SK-N-SH (cell line): ENCODE measurements at regions not wholly inside any gene's neighbourhood (a gene's known extent, or its start where the extent isn't known, plus 50 kb on each side); places are given as distances from the start of the nearest gene placed in this dataset.

Experiments used
- CTCF ChIA-PET: fragments of 300-600, 350-600 bp; formaldehyde crosslinking; extraction: SDS; loops from one replicate; lab custom pipeline; 2021; lab: Yijun Ruan, JAX
- POLR2A ChIA-PET: fragments of 350-600 bp; sonication (Branson Sonifier 250); formaldehyde crosslinking; extraction: SDS; loops from one replicate; lab custom pipeline; 2020; ENCODE audit warnings: antibody characterized with exemption, inconsistent platforms; lab: Yijun Ruan, JAX
- DNase-seq: peaks from one replicate; pipeline ENCODE4 v3.0.0; 2012
- H2AFZ ChIP-seq: fragments of 200-600 bp; sonication (generic); 2 replicates; pipeline ENCODE4 v1.8.1; 2016; ENCODE audit warnings: antibody characterized with exemption, mild to moderate bottlenecking, low read depth
- H3F3A ChIP-seq: fragments of 200-600 bp; sonication (generic); replicated peaks from 2 replicates; pipeline ENCODE3; 2016; ENCODE audit warnings: antibody characterized with exemption, mild to moderate bottlenecking; ENCODE audit not compliant: insufficient read depth
- H3K27ac ChIP-seq, 2 experiments: fragments of 200-500 bp in 1 of 2; fragments of 200-600 bp in 1 of 2; sonication (Bioruptor generic) in 1 of 2; sonication (generic), shearing (Covaris generic) in 1 of 2; 2 replicates each; pipeline versions ENCODE4 v1.5.1 to v1.6.1; 2014 to 2016; ENCODE audit warnings: low read depth in 2 of 2, inconsistent platforms in 1 of 2, low read length in 1 of 2, mild to moderate bottlenecking in 1 of 2, mixed read lengths in 1 of 2
- H3K27me3 ChIP-seq: fragments of 200-600 bp; sonication (generic), shearing (Covaris generic); 2 replicates; pipeline ENCODE4 v1.6.1; 2016; ENCODE audit warnings: mixed run types; ENCODE audit not compliant: insufficient read depth
- H3K36me3 ChIP-seq, 2 experiments: fragments of 200-500 bp in 1 of 2; fragments of 200-600 bp in 1 of 2; sonication (Bioruptor generic) in 1 of 2; sonication (generic) in 1 of 2; replicated peaks in 1 of 2; 2 replicates each; pipeline versions ENCODE3 to v1.5.1; 2014 to 2016; ENCODE audit warnings: low read length in 1 of 2, mild to moderate bottlenecking in 1 of 2; ENCODE audit not compliant: insufficient read depth in 2 of 2, control insufficient read depth in 1 of 2
- H3K4me1 ChIP-seq, 2 experiments: fragments of 200-500 bp in 1 of 2; fragments of 200-600 bp in 1 of 2; sonication (Bioruptor generic) in 1 of 2; sonication (generic), shearing (Covaris generic) in 1 of 2; 2 replicates each; pipeline versions ENCODE4 v1.5.1 to v1.6.1; 2014 to 2016; ENCODE audit warnings: low read depth in 1 of 2, low read length in 1 of 2, mixed run types in 1 of 2; ENCODE audit not compliant: insufficient read depth in 2 of 2, control insufficient read depth in 1 of 2
- H3K4me2 ChIP-seq: fragments of 200-600 bp; sonication (generic), shearing (Covaris generic); 2 replicates; pipeline ENCODE4 v1.6.1; 2017; ENCODE audit warnings: mixed run types
- H3K4me3 ChIP-seq, 2 experiments: fragments of 200-500 bp in 1 of 2; fragments of 200-600 bp in 1 of 2; sonication (Bioruptor generic) in 1 of 2; sonication (generic), shearing (Covaris generic) in 1 of 2; 2 replicates each; pipeline versions ENCODE4 v1.5.1 to v1.8.1; 2014 to 2016; ENCODE audit warnings: low read depth in 2 of 2, inconsistent platforms in 1 of 2, low read length in 1 of 2, mild to moderate bottlenecking in 1 of 2, mixed read lengths in 1 of 2, moderate library complexity in 1 of 2
- H3K79me2 ChIP-seq: fragments of 200-600 bp; sonication (generic); 2 replicates; pipeline ENCODE4 v1.8.1; 2017; ENCODE audit warnings: mild to moderate bottlenecking; ENCODE audit not compliant: insufficient read depth
- H3K9ac ChIP-seq: fragments of 200-600 bp; sonication (generic); 2 replicates; pipeline ENCODE4 v1.6.1; 2017; ENCODE audit warnings: mixed run types
- H3K9me2 ChIP-seq: fragments of 200-600 bp; sonication (generic); 2 replicates; pipeline ENCODE4 v1.6.1; 2017; ENCODE audit warnings: mixed run types
- H3K9me3 ChIP-seq: fragments of 200-600 bp; sonication (generic); 2 replicates; pipeline ENCODE4 v1.6.1; 2017; ENCODE audit warnings: mixed run types, mild to moderate bottlenecking, moderate library complexity
- H4K20me1 ChIP-seq: fragments of 200-600 bp; sonication (generic); 2 replicates; pipeline ENCODE4 v1.6.1; 2017; ENCODE audit warnings: mild to moderate bottlenecking, mixed run types; ENCODE audit not compliant: insufficient read depth
- ELF1 ChIP-seq: IDR thresholded peaks from 2 replicates; pipeline ENCODE4 v1.4.0; 2012
- FOSL2 ChIP-seq: IDR thresholded peaks from 2 replicates; pipeline ENCODE4 v1.4.0; 2012; ENCODE audit warnings: low read depth, mild to moderate bottlenecking, moderate library complexity, borderline replicate concordance
- FOXJ3 ChIP-seq: sonication (generic); formaldehyde crosslinking; IDR thresholded peaks from 2 replicates; pipeline ENCODE4 v1.5.1; 2020; ENCODE audit warnings: mild to moderate bottlenecking, missing genetic modification reagents
- FOXM1 ChIP-seq: IDR thresholded peaks from 2 replicates; pipeline ENCODE4 v1.4.0; 2012; ENCODE audit warnings: low read depth, mild to moderate bottlenecking
- GABPA ChIP-seq: IDR thresholded peaks from 2 replicates; pipeline ENCODE4 v1.4.0; 2012; ENCODE audit warnings: low read depth, mild to moderate bottlenecking
- MXI1 ChIP-seq: IDR thresholded peaks from 2 replicates; pipeline ENCODE4 v1.6.1; 2012; ENCODE audit warnings: mild to moderate bottlenecking, low read depth, low read length, improper control_type of control experiment
- NFIC ChIP-seq: IDR thresholded peaks from 2 replicates; pipeline ENCODE4 v1.4.0; 2012; ENCODE audit warnings: borderline replicate concordance
- POLR2AphosphoS5 ChIP-seq: IDR thresholded peaks from 2 replicates; pipeline ENCODE4 v1.6.1; 2012; ENCODE audit warnings: low read depth, low read length
- RFX5 ChIP-seq: IDR thresholded peaks from 2 replicates; pipeline ENCODE4 v1.6.1; 2012; ENCODE audit warnings: mild to moderate bottlenecking, improper control_type of control experiment, low read length
- TEAD4 ChIP-seq: IDR thresholded peaks from 2 replicates; pipeline ENCODE4 v1.4.0; 2012; ENCODE audit warnings: mild to moderate bottlenecking, borderline replicate concordance; ENCODE audit not compliant: insufficient read depth
- WGBS: methylation state at CpG from one replicate; pipeline ENCODE4 v1.1.6; 2017; ENCODE audit warnings: low lambda C conversion rate; 5-methylcytosine and 5-hydroxymethylcytosine counted together
- TF ChIP-seq, protein P1 (sequence below): fragments of 200-600 bp; sonication (generic); IDR thresholded peaks from 2 replicates; pipeline ENCODE4 v1.6.1; 2017; ENCODE audit warnings: antibody characterized with exemption, mild to moderate bottlenecking, moderate library complexity
- TF ChIP-seq, protein P2 (sequence below): IDR thresholded peaks from 2 replicates; pipeline ENCODE4 v1.4.0; 2012; ENCODE audit warnings: low read depth, borderline replicate concordance
- TF ChIP-seq, protein P3 (sequence below): fragments of 150-350 bp; IDR thresholded peaks from 2 replicates; pipeline ENCODE4 v1.6.1; 2017; ENCODE audit warnings: antibody characterized with exemption, low read length, low read depth, borderline replicate concordance

DNA sequence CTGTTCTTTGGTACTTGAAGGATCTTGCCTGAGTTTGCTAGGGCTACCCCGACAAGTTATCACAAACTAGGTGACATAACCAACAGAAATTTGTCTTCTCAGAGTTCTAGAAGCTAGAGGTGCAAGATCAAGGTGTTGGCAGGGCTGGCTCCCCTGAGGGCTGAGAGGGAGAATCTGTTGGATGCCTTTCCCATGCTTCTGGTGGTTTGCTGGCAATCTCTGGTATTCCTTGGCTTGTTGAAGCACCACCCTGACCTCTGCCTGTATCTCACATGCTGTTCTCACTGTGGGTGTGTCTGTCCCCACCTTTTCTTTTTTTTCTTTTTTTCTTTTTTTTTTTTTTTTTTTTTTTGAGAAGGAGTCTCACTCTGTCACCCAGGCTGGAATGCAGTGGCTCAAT, 81.2 kb downstream of the VCPKMT start:
- Histone ChIP-seq H3F3A (peaks cover 29% of the 10 kb centered on the region), H3K9ac (no peak overlapping the region), H3K79me2 (no peaks in the 10 kb centered on the region), H2AFZ (no peak overlapping the region), H3K4me1 (peaks cover 0 to 25% of the 10 kb centered on the region in 2 experiments; a peak in 2 of 4 replicates), H3K9me3 (no peaks in the 10 kb centered on the region), H4K20me1 (no peaks in the 10 kb centered on the region), H3K4me2 (no peak overlapping the region), H3K36me3 (no peaks in the 10 kb centered on the region), H3K9me2 (no peaks in the 10 kb centered on the region), H3K27me3 (no peaks in the 10 kb centered on the region), H3K4me3 (no peak overlapping the region), H3K27ac (no peak overlapping the region)
- POLR2A ChIA-PET = no interaction called here
- DNase-seq = no peak
- CTCF ChIA-PET = interaction anchor here (1.0 kb wide), 1 partner anchor 69 kb away, joined by 3 read pairs; no protein-coding TSS in a partner anchor
- 88% methylated on average over 1 of the region's 1 CpG for WGBS
- TF ChIP-seq FOXM1 = no peak
- no peak for TF ChIP-seq FOXJ3 (CRISPR knock-in tag)
- no peak for TF ChIP-seq POLR2AphosphoS5
- TF ChIP-seq MXI1 = no peak
- no peak for TF ChIP-seq GABPA
- TF ChIP-seq, protein P1, sequence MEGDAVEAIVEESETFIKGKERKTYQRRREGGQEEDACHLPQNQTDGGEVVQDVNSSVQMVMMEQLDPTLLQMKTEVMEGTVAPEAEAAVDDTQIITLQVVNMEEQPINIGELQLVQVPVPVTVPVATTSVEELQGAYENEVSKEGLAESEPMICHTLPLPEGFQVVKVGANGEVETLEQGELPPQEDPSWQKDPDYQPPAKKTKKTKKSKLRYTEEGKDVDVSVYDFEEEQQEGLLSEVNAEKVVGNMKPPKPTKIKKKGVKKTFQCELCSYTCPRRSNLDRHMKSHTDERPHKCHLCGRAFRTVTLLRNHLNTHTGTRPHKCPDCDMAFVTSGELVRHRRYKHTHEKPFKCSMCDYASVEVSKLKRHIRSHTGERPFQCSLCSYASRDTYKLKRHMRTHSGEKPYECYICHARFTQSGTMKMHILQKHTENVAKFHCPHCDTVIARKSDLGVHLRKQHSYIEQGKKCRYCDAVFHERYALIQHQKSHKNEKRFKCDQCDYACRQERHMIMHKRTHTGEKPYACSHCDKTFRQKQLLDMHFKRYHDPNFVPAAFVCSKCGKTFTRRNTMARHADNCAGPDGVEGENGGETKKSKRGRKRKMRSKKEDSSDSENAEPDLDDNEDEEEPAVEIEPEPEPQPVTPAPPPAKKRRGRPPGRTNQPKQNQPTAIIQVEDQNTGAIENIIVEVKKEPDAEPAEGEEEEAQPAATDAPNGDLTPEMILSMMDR = no peak
- no peak for TF ChIP-seq NFIC

DNA sequence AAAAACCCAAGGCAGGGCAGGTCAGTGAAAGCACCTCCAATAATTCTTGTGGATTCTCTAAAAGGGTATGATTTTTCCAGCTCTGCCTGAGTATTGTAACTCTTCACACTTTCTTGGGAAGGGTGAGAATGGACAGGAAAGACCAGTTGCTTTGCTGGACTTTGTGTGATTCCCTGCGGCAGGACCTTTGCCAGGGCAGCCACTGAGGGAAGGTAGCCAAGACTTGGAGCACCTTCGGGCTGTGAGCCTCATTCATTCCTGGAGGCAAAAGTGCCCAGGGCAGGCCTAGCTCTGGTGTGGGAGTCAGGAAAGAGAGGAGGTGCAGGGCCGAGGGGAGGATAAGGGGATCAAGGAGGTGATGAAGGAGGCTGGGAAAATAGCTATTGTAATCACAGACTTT, 80.2 kb downstream of the VCPKMT start:
- H3K27ac ChIP-seq = no peak overlapping the region
- CTCF ChIA-PET = no interaction called here
- no peaks in the 10 kb centered on the region for H3K27me3 ChIP-seq
- H3K9me2 ChIP-seq = no peaks in the 10 kb centered on the region
- H2AFZ ChIP-seq = no peak overlapping the region
- TF ChIP-seq GABPA (no peak), TEAD4 (no peak), ELF1 (no peak), RFX5 (no peak), FOXM1 (no peak), FOSL2 (no peak)
- TF ChIP-seq, protein P2, sequence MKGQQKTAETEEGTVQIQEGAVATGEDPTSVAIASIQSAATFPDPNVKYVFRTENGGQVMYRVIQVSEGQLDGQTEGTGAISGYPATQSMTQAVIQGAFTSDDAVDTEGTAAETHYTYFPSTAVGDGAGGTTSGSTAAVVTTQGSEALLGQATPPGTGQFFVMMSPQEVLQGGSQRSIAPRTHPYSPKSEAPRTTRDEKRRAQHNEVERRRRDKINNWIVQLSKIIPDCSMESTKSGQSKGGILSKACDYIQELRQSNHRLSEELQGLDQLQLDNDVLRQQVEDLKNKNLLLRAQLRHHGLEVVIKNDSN = no peak
- TF ChIP-seq, protein P3, sequence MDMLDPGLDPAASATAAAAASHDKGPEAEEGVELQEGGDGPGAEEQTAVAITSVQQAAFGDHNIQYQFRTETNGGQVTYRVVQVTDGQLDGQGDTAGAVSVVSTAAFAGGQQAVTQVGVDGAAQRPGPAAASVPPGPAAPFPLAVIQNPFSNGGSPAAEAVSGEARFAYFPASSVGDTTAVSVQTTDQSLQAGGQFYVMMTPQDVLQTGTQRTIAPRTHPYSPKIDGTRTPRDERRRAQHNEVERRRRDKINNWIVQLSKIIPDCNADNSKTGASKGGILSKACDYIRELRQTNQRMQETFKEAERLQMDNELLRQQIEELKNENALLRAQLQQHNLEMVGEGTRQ = no peak
- TF ChIP-seq, protein P1 = no peak
- peaks cover 32% of the 10 kb centered on the region for H3F3A ChIP-seq
- no peak for DNase-seq
- no peaks in the 10 kb centered on the region for H3K36me3 ChIP-seq
- H3K9ac ChIP-seq = no peak overlapping the region
- no peaks in the 10 kb centered on the region for H4K20me1 ChIP-seq
- H3K4me1 ChIP-seq = peaks cover 0 to 33% of the 10 kb centered on the region in 2 experiments; a peak in 3 of 4 replicates
- H3K79me2 ChIP-seq = no peaks in the 10 kb centered on the region
- 93% methylated on average over 3 of the region's 3 CpGs for WGBS
- H3K9me3 ChIP-seq = no peaks in the 10 kb centered on the region
- no peak overlapping the region for H3K4me2 ChIP-seq
- no peak overlapping the region for H3K4me3 ChIP-seq
- POLR2A ChIA-PET = no interaction called here
